ENCODE measurements at regions not wholly inside any gene's neighbourhood (a gene's known extent, or its start where the extent isn't known, plus 50 kb on each side); places are given as distances from the start of the nearest gene placed in this dataset.
A peak's percentile ranks its signal among the peaks of the same experiment; 100 is the strongest.

- no peak for DNase-seq
Observed at GRCh38 chr6:112744827-112745226, 397.7 kb downstream of the RFPL4B start.

- no peak for DNase-seq
Observed at GRCh38 chr6:112745765-112746164, 398.6 kb downstream of the RFPL4B start.

GRCh38 chr6:112749673-112750072 lies 402.5 kb downstream of the RFPL4B start:
- no peak for DNase-seq

GRCh38 chr6:112752305-112752704 lies 405.2 kb downstream of the RFPL4B start:
- DNase-seq: no peak

GRCh38 chr6:112752791-112753190 lies 405.7 kb downstream of the RFPL4B start:
- DNase-seq: no peak

GRCh38 chr6:112760831-112761230 lies 413.7 kb downstream of the RFPL4B start:
- no peak for DNase-seq

GRCh38 chr6:112761740-112762139 lies 414.6 kb downstream of the RFPL4B start:
- no peak for DNase-seq

GRCh38 chr6:112764377-112764776 lies 417.2 kb downstream of the RFPL4B start:
- no peak for DNase-seq

GRCh38 chr6:112770308-112770707 lies 423.2 kb downstream of the RFPL4B start:
- no peak for DNase-seq

GRCh38 chr6:112773187-112773586 lies 426.1 kb downstream of the RFPL4B start:
- DNase-seq: no peak

GRCh38 chr6:112774319-112774718 lies 427.2 kb downstream of the RFPL4B start:
- DNase-seq: no peak

GRCh38 chr6:112780498-112781096 lies 433.5 kb downstream of the RFPL4B start:
- peak; percentile 57 for DNase-seq

GRCh38 chr6:112781241-112781640 lies 434.1 kb downstream of the RFPL4B start:
- no peak for DNase-seq

GRCh38 chr6:112785408-112785807 lies 438.3 kb downstream of the RFPL4B start:
- DNase-seq: no peak

- DNase-seq: no peak
Observed at GRCh38 chr6:112786801-112787200, 439.7 kb downstream of the RFPL4B start.

- DNase-seq: no peak
Observed at GRCh38 chr6:112787371-112787770, 440.2 kb downstream of the RFPL4B start.

GRCh38 chr6:112795316-112795715 lies 448.2 kb downstream of the RFPL4B start:
- no peak for DNase-seq

GRCh38 chr6:112796712-112797111 lies 449.6 kb downstream of the RFPL4B start:
- no peak for DNase-seq

GRCh38 chr6:112799889-112800288 lies 452.8 kb downstream of the RFPL4B start:
- no peak for DNase-seq

GRCh38 chr6:112800439-112800838 lies 453.3 kb downstream of the RFPL4B start:
- no peak for DNase-seq

GRCh38 chr6:112800916-112801315 lies 453.8 kb downstream of the RFPL4B start:
- no peak for DNase-seq

- DNase-seq: no peak
Observed at GRCh38 chr6:112801468-112802080, 454.4 kb downstream of the RFPL4B start.

- no peak for DNase-seq
Observed at GRCh38 chr6:112802144-112802543, 455.0 kb downstream of the RFPL4B start.

GRCh38 chr6:112804638-112805330 lies 457.7 kb downstream of the RFPL4B start:
- DNase-seq: no peak
